Neural cell (in vitro differentiated cells): ENCODE measurements at regions not wholly inside any gene's neighbourhood (a gene's known extent, or its start where the extent isn't known, plus 50 kb on each side); places are given as distances from the start of the nearest gene placed in this dataset.

Experiments
- EP300 ChIP-seq: fragments of 450-650 bp; conservative IDR thresholded peaks from 2 replicates; pipeline ENCODE4 v1.6.1; 2014; ENCODE audit warnings: antibody characterized with exemption, mild to moderate bottlenecking, moderate library complexity; ENCODE audit not compliant: poor library complexity, severe bottlenecking
- EZH2 ChIP-seq: fragments of 200-600, 300-800 bp; shearing (Covaris generic), sonication (generic); IDR thresholded peaks from 2 replicates; pipeline ENCODE4 v1.6.1; 2014; ENCODE audit warnings: antibody characterized with exemption, low read length, borderline replicate concordance, mild to moderate bottlenecking; ENCODE audit not compliant: insufficient read depth, poor library complexity, severe bottlenecking
- MXI1 ChIP-seq: fragments of 450-650 bp; conservative IDR thresholded peaks from 2 replicates; pipeline ENCODE4 v1.6.1; 2014; ENCODE audit warnings: antibody characterized with exemption, mild to moderate bottlenecking; ENCODE audit not compliant: poor library complexity, severe bottlenecking
- SMC3 ChIP-seq: fragments of 450-650 bp; conservative IDR thresholded peaks from 2 replicates; pipeline ENCODE4 v1.6.1; 2014; ENCODE audit warnings: antibody characterized with exemption, mild to moderate bottlenecking, moderate library complexity; ENCODE audit not compliant: poor library complexity
- TAF1 ChIP-seq: IDR thresholded peaks from 2 replicates; pipeline ENCODE4 v1.6.1; 2012; ENCODE audit warnings: low read depth
- TF ChIP-seq, protein P1 (sequence below): fragments of 450-650 bp; IDR thresholded peaks from 2 replicates; pipeline ENCODE4 v1.5.1; 2014; ENCODE audit warnings: antibody characterized with exemption, mild to moderate bottlenecking, moderate library complexity; ENCODE audit not compliant: poor library complexity, severe bottlenecking

- TF ChIP-seq EP300, result no peak
- no peak for TF ChIP-seq MXI1
- no peak for TF ChIP-seq TAF1
- TF ChIP-seq, protein P1, sequence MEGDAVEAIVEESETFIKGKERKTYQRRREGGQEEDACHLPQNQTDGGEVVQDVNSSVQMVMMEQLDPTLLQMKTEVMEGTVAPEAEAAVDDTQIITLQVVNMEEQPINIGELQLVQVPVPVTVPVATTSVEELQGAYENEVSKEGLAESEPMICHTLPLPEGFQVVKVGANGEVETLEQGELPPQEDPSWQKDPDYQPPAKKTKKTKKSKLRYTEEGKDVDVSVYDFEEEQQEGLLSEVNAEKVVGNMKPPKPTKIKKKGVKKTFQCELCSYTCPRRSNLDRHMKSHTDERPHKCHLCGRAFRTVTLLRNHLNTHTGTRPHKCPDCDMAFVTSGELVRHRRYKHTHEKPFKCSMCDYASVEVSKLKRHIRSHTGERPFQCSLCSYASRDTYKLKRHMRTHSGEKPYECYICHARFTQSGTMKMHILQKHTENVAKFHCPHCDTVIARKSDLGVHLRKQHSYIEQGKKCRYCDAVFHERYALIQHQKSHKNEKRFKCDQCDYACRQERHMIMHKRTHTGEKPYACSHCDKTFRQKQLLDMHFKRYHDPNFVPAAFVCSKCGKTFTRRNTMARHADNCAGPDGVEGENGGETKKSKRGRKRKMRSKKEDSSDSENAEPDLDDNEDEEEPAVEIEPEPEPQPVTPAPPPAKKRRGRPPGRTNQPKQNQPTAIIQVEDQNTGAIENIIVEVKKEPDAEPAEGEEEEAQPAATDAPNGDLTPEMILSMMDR, result no peak
- no peak for TF ChIP-seq EZH2
- TF ChIP-seq SMC3, result no peak
Observed at GRCh38 chr10:24793648-24794379, 70.1 kb upstream of the ARHGAP21 start.
